IMR-90 (cell line): ENCODE measurements at regions not wholly inside any gene's neighbourhood (a gene's known extent, or its start where the extent isn't known, plus 50 kb on each side); places are given as distances from the start of the nearest gene placed in this dataset.

Source experiments
- ATAC-seq: fragments of 200-7000 bp; cut with Tn5 transposase; 2 replicates; pipeline ENCODE4 v1.9.1; 2020; ENCODE audit warnings: low read depth, mild to moderate bottlenecking, moderate library complexity
- BruUV-seq: library from RNA; stranded (reverse); fragments of 400-500 nt; replicated peaks from 2 replicates; lab custom pipeline; 2021; lab: Mats Ljungman, UMichigan
- CTCF ChIA-PET: fragments of 300-600 bp; formaldehyde crosslinking; extraction: SDS; loops from one replicate; lab custom pipeline; 2021; ENCODE audit warnings: antibody characterized with exemption; lab: Yijun Ruan, JAX
- POLR2A ChIA-PET: fragments of 300-600 bp; sonication (Branson Sonifier 250); formaldehyde crosslinking; loops from one replicate; lab custom pipeline; 2022; ENCODE audit warnings: antibody characterized with exemption; ENCODE audit not compliant: unreplicated experiment; lab: Charles Lee
- DNase-seq: peaks from one replicate; pipeline ENCODE4 v3.0.0; 2013
- H2AFZ ChIP-seq: replicated peaks from 2 replicates; pipeline ENCODE3; 2013; ENCODE audit warnings: low read length, mild to moderate bottlenecking; ENCODE audit not compliant: poor library complexity
- H2AK5ac ChIP-seq: 2 replicates; pipeline ENCODE4 v1.6.1; 2013; ENCODE audit warnings: low read depth, low read length, inconsistent platforms
- H2AK9ac ChIP-seq: replicated peaks from 2 replicates; pipeline ENCODE3; 2013; ENCODE audit warnings: mild to moderate bottlenecking, low read depth, low read length, moderate library complexity; ENCODE audit not compliant: poor library complexity
- H2BK120ac ChIP-seq: 2 replicates; pipeline ENCODE4 v1.6.1; 2013; ENCODE audit warnings: low read depth, low read length, inconsistent platforms
- H2BK15ac ChIP-seq: 3 replicates; pipeline ENCODE4 v1.6.1; 2013; ENCODE audit warnings: low read depth, low read length, inconsistent platforms
- H2BK20ac ChIP-seq: 2 replicates; pipeline ENCODE4 v1.6.1; 2013; ENCODE audit warnings: low read depth, mild to moderate bottlenecking, inconsistent platforms, low read length, moderate library complexity
- H2BK5ac ChIP-seq: 2 replicates; pipeline ENCODE4 v1.6.1; 2013; ENCODE audit warnings: mild to moderate bottlenecking, low read depth, low read length, inconsistent platforms; ENCODE audit not compliant: poor library complexity, severe bottlenecking
- H3K14ac ChIP-seq: replicated peaks from 2 replicates; pipeline ENCODE4 v1.6.1; 2013; ENCODE audit warnings: low read depth, low read length, inconsistent platforms
- H3K18ac ChIP-seq: 2 replicates; pipeline ENCODE4 v1.6.1; 2013; ENCODE audit warnings: low read depth, low read length, control low read depth
- H3K23ac ChIP-seq: 2 replicates; pipeline ENCODE4 v1.6.1; 2013; ENCODE audit warnings: low read depth, low read length, inconsistent platforms
- H3K27ac ChIP-seq: 2 replicates; pipeline ENCODE4 v1.5.1; 2013; ENCODE audit warnings: mild to moderate bottlenecking, control low read depth, low read length; ENCODE audit not compliant: insufficient read depth
- H3K27me3 ChIP-seq: 2 replicates; pipeline ENCODE4 v1.6.1; 2013; ENCODE audit warnings: low read length; ENCODE audit not compliant: control insufficient read depth, insufficient read depth
- H3K36me3 ChIP-seq: 2 replicates; pipeline ENCODE4 v1.6.1; 2013; ENCODE audit warnings: low read length, mixed read lengths; ENCODE audit not compliant: control insufficient read depth, insufficient read depth
- H3K4ac ChIP-seq: 2 replicates; pipeline ENCODE4 v1.6.1; 2013; ENCODE audit warnings: low read depth, low read length, inconsistent platforms
- H3K4me1 ChIP-seq: 2 replicates; pipeline ENCODE4 v1.6.1; 2013; ENCODE audit warnings: low read length, mixed read lengths; ENCODE audit not compliant: control insufficient read depth, insufficient read depth
- H3K4me2 ChIP-seq: 2 replicates; pipeline ENCODE4 v1.6.1; 2013; ENCODE audit warnings: low read depth, mild to moderate bottlenecking, control low read depth, low read length, moderate library complexity
- H3K4me3 ChIP-seq: 2 replicates; pipeline ENCODE4 v1.5.1; 2013; ENCODE audit warnings: low read depth, mild to moderate bottlenecking, control low read depth, low read length, moderate library complexity; ENCODE audit not compliant: insufficient read depth
- H3K56ac ChIP-seq: 2 replicates; pipeline ENCODE4 v1.6.1; 2013; ENCODE audit warnings: low read length, inconsistent platforms; ENCODE audit not compliant: insufficient read depth; ENCODE audit errors: extremely low read depth
- H3K79me1 ChIP-seq, 2 experiments: 2 replicates each; pipeline ENCODE4 v1.6.1; 2013; ENCODE audit warnings: low read length in 2 of 2, inconsistent platforms in 1 of 2, low read depth in 1 of 2
- H3K9ac ChIP-seq: 2 replicates; pipeline ENCODE4 v1.6.1; 2013; ENCODE audit warnings: low read depth, low read length, control low read depth
- H3K9me1 ChIP-seq: 2 replicates; pipeline ENCODE4 v1.6.1; 2013; ENCODE audit warnings: low read length, inconsistent platforms; ENCODE audit not compliant: insufficient read depth
- H3K9me3 ChIP-seq: 2 replicates; pipeline ENCODE4 v1.6.1; 2013; ENCODE audit warnings: low read length; ENCODE audit not compliant: control insufficient read depth, insufficient read depth
- H4K20me1 ChIP-seq: 2 replicates; pipeline ENCODE4 v1.6.1; 2013; ENCODE audit warnings: low read length, inconsistent platforms; ENCODE audit not compliant: insufficient read depth
- H4K5ac ChIP-seq: 2 replicates; pipeline ENCODE4 v1.6.1; 2013; ENCODE audit warnings: mild to moderate bottlenecking, low read depth, low read length, control low read depth
- H4K8ac ChIP-seq, 2 experiments: 2 replicates each; pipeline ENCODE4 v1.6.1; 2013; ENCODE audit warnings: low read depth in 2 of 2, low read length in 2 of 2, control low read depth in 1 of 2, inconsistent platforms in 1 of 2
- H4K91ac ChIP-seq: 2 replicates; pipeline ENCODE4 v1.6.1; 2013; ENCODE audit warnings: low read depth, low read length, inconsistent platforms; ENCODE audit not compliant: insufficient read depth
- BHLHE40 ChIP-seq: fragments of 150-350 bp; IDR thresholded peaks from 2 replicates; pipeline ENCODE4 v1.6.1; 2016; ENCODE audit warnings: mild to moderate bottlenecking, low read depth, low read length
- FOS ChIP-seq: fragments of 150-350 bp; IDR thresholded peaks from 2 replicates; pipeline ENCODE4 v1.6.1; 2016; ENCODE audit warnings: low read depth, low read length
- MAZ ChIP-seq: IDR thresholded peaks from 2 replicates; pipeline ENCODE4 v1.6.1; 2012; ENCODE audit warnings: low read depth, mild to moderate bottlenecking, low read length, improper control_type of control experiment, moderate library complexity, borderline replicate concordance
- MXI1 ChIP-seq: IDR thresholded peaks from 2 replicates; pipeline ENCODE4 v1.6.1; 2012; ENCODE audit warnings: low read depth, mild to moderate bottlenecking, low read length, moderate library complexity, borderline replicate concordance
- SMC3 ChIP-seq: fragments of 150-350 bp; IDR thresholded peaks from 2 replicates; pipeline ENCODE4 v1.6.1; 2016; ENCODE audit warnings: low read depth, mild to moderate bottlenecking, antibody characterized with exemption, low read length, moderate library complexity
- WGBS, 2 experiments: methylation state at CpG; one replicate each; pipeline versions ENCODE4 v1.1.5 to v1.1.7; 2013; ENCODE audit warnings: missing lambda C conversion rate in 2 of 2; ENCODE audit not compliant: insufficient read length in 1 of 2; ENCODE audit errors: extremely low coverage in 2 of 2; 5-methylcytosine and 5-hydroxymethylcytosine counted together
- dilution Hi-C: fragments of 300-500 bp; cut with HindIII; formaldehyde crosslinking; loops from one replicate; pipeline ENCODE4 v1.14.3; 2018; ENCODE audit warnings: low sequenced_read_pairs; ENCODE audit not compliant: unreplicated experiment
- in situ Hi-C: fragments of 300-500 bp; cut with MboI; formaldehyde crosslinking; loops from 3 replicates; pipeline ENCODE4 v1.14.3; 2019; ENCODE audit warnings: low sequenced_read_pairs, inconsistent platforms, mixed read lengths
- intact Hi-C: fragments of 100-400 bp; cut with micrococcal nuclease; formaldehyde crosslinking; loops from 2 replicates; pipeline ENCODE4 v1.10.0; 2022
- TF ChIP-seq, protein P1 (sequence below): fragments of 150-350 bp; IDR thresholded peaks from 2 replicates; pipeline ENCODE4 v1.6.1; 2016; ENCODE audit warnings: low read depth, mild to moderate bottlenecking, low read length, moderate library complexity, borderline replicate concordance

DNA sequence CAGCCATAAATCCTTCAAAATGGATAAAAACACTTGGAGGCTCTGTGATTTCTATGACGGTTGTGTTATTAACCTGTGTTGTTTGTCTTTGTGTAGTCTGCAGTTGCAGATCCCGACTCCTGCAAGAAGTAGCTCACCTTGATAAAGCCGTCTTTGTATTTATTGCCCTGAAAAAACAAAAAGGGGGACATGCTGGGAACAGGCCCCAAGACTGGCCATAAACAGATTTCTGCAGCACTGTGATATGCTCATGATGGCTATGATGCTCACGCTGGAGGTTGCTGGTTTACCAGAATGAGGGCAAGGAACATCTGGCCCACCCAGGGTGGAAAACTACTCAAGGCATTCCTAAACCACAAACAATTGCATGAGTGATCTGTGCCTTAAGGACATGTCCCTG is 71.0 kb downstream of the LGALS9 start:
- Histone ChIP-seq H3K9ac (no peak overlapping the region), H2BK5ac (no peak overlapping the region), H3K4me1 (no peaks in the 10 kb centered on the region), H2AK9ac (no peak overlapping the region), H3K9me3 (no peaks in the 10 kb centered on the region), H2BK120ac (no peak overlapping the region), H2BK20ac (no peak overlapping the region), H3K14ac (no peak overlapping the region), H3K18ac (no peak overlapping the region), H3K4me2 (no peak overlapping the region), H2AFZ (no peak overlapping the region), H4K5ac (no peak overlapping the region), H3K4ac (no peak overlapping the region), H3K27me3 (no peaks in the 10 kb centered on the region), H3K56ac (no peak overlapping the region), H3K27ac (no peak overlapping the region), H3K23ac (no peak overlapping the region), H3K9me1 (no peaks in the 10 kb centered on the region), H3K36me3 (no peaks in the 10 kb centered on the region), H4K20me1 (no peaks in the 10 kb centered on the region), H3K4me3 (no peak overlapping the region), H2BK15ac (no peak overlapping the region), H2AK5ac (no peak overlapping the region), H4K91ac (no peak overlapping the region), H3K79me1 (no peaks in the 10 kb centered on the region), H4K8ac (no peak overlapping the region)
- ChIA-PET CTCF (no interaction called here), POLR2A (no interaction called here)
- WGBS, 2 experiments = 52% methylated on average over 2 of the region's 4 CpGs; no CpG with 5 or more reads in 1 of the 2 experiments
- TF ChIP-seq SMC3 (no peak), MXI1 (no peak), BHLHE40 (no peak), MAZ (no peak), FOS (no peak)
- TF ChIP-seq, protein P1, sequence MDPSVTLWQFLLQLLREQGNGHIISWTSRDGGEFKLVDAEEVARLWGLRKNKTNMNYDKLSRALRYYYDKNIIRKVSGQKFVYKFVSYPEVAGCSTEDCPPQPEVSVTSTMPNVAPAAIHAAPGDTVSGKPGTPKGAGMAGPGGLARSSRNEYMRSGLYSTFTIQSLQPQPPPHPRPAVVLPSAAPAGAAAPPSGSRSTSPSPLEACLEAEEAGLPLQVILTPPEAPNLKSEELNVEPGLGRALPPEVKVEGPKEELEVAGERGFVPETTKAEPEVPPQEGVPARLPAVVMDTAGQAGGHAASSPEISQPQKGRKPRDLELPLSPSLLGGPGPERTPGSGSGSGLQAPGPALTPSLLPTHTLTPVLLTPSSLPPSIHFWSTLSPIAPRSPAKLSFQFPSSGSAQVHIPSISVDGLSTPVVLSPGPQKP = no peak
- intact Hi-C loops = no loop called here
- DNase-seq = no peak
- dilution Hi-C loops = no loop called here
- ATAC-seq = no peak
- BruUV-seq = no TSS peak
- in situ Hi-C loops = loop anchor here (5.0 to 25.0 kb wide), 2 partner anchors 40 to 590 kb away; no protein-coding TSS in a partner anchor
